Neural cell (in vitro differentiated cells): ENCODE measurements at regions not wholly inside any gene's neighbourhood (a gene's known extent, or its start where the extent isn't known, plus 50 kb on each side); places are given as distances from the start of the nearest gene placed in this dataset.

Experiments used
- H2AFZ ChIP-seq: fragments of 200-600, 300-800 bp; sonication (generic), shearing (Covaris generic); 2 replicates; pipeline ENCODE4 v1.6.0; 2014; ENCODE audit warnings: low read depth, mild to moderate bottlenecking, antibody characterized with exemption, low read length, moderate library complexity
- H3F3A ChIP-seq: fragments of 200-600 bp; shearing (Covaris generic); 2 replicates; pipeline ENCODE4 v1.6.1; 2016; ENCODE audit warnings: mild to moderate bottlenecking, moderate library complexity, mixed read lengths, antibody characterized with exemption, low read length; ENCODE audit not compliant: insufficient read depth, poor library complexity, severe bottlenecking
- H3K27ac ChIP-seq: fragments of 200-600, 300-800 bp; sonication (generic), shearing (Covaris generic); 2 replicates; pipeline ENCODE4 v1.5.1; 2014; ENCODE audit warnings: mild to moderate bottlenecking, low read length, moderate library complexity
- H3K27me3 ChIP-seq: fragments of 300-800, 200-600 bp; sonication (generic), shearing (Covaris generic); 2 replicates; pipeline ENCODE4 v1.6.0; 2014; ENCODE audit warnings: mild to moderate bottlenecking, low read depth, low read length, moderate library complexity; ENCODE audit not compliant: insufficient read depth
- H3K36me3 ChIP-seq: fragments of 300-800, 200-600 bp; sonication (generic), shearing (Covaris generic); 2 replicates; pipeline ENCODE4 v1.5.1; 2014; ENCODE audit warnings: mild to moderate bottlenecking, antibody characterized with exemption, low read length, moderate library complexity; ENCODE audit not compliant: insufficient read depth
- H3K4me2 ChIP-seq: fragments of 300-800, 200-600 bp; sonication (generic), shearing (Covaris generic); 2 replicates; pipeline ENCODE4 v1.6.0; 2014; ENCODE audit warnings: mild to moderate bottlenecking, low read length
- H3K4me3 ChIP-seq: fragments of 300-800, 200-600 bp; sonication (generic), shearing (Covaris generic); 2 replicates; pipeline ENCODE4 v1.5.1; 2014; ENCODE audit warnings: mild to moderate bottlenecking, low read length, moderate library complexity
- H3K79me2 ChIP-seq: fragments of 200-600 bp; shearing (Covaris generic); replicated peaks from 2 replicates; pipeline ENCODE4 v1.6.0; 2014; ENCODE audit warnings: mild to moderate bottlenecking, low read length, moderate library complexity; ENCODE audit not compliant: insufficient read depth
- H3K9ac ChIP-seq: fragments of 300-800, 200-600 bp; sonication (generic), shearing (Covaris generic); 2 replicates; pipeline ENCODE4 v1.6.1; 2016; ENCODE audit warnings: mild to moderate bottlenecking, low read length, mixed read lengths
- H3K9me2 ChIP-seq: fragments of 200-600 bp; shearing (Covaris generic); 2 replicates; pipeline ENCODE4 v1.6.1; 2016; ENCODE audit warnings: mild to moderate bottlenecking, low read length, mixed read lengths; ENCODE audit not compliant: insufficient read depth
- H3K9me3 ChIP-seq: fragments of 200-600, 300-800 bp; sonication (generic), shearing (Covaris generic); 2 replicates; pipeline ENCODE4 v1.6.1; 2016; ENCODE audit warnings: mild to moderate bottlenecking, mixed run types, low read length, moderate library complexity, mixed read lengths
- H4K20me1 ChIP-seq: fragments of 200-600 bp; shearing (Covaris generic); 2 replicates; pipeline ENCODE4 v1.6.1; 2016; ENCODE audit warnings: mild to moderate bottlenecking, mixed run types; ENCODE audit not compliant: insufficient read depth
- EP300 ChIP-seq: fragments of 450-650 bp; conservative IDR thresholded peaks from 2 replicates; pipeline ENCODE4 v1.6.1; 2014; ENCODE audit warnings: antibody characterized with exemption, mild to moderate bottlenecking, moderate library complexity; ENCODE audit not compliant: poor library complexity, severe bottlenecking
- EZH2 ChIP-seq: fragments of 200-600, 300-800 bp; shearing (Covaris generic), sonication (generic); IDR thresholded peaks from 2 replicates; pipeline ENCODE4 v1.6.1; 2014; ENCODE audit warnings: antibody characterized with exemption, low read length, borderline replicate concordance, mild to moderate bottlenecking; ENCODE audit not compliant: insufficient read depth, poor library complexity, severe bottlenecking
- MXI1 ChIP-seq: fragments of 450-650 bp; conservative IDR thresholded peaks from 2 replicates; pipeline ENCODE4 v1.6.1; 2014; ENCODE audit warnings: antibody characterized with exemption, mild to moderate bottlenecking; ENCODE audit not compliant: poor library complexity, severe bottlenecking
- POLR2AphosphoS5 ChIP-seq: IDR thresholded peaks from 2 replicates; pipeline ENCODE4 v1.6.1; 2012
- RAD21 ChIP-seq: fragments of 450-650 bp; conservative IDR thresholded peaks from 2 replicates; pipeline ENCODE4 v1.6.1; 2014; ENCODE audit warnings: antibody characterized with exemption, mild to moderate bottlenecking, moderate library complexity
- REST ChIP-seq: IDR thresholded peaks from 2 replicates; pipeline ENCODE4 v1.6.1; 2012; ENCODE audit warnings: borderline replicate concordance
- SMC3 ChIP-seq: fragments of 450-650 bp; conservative IDR thresholded peaks from 2 replicates; pipeline ENCODE4 v1.6.1; 2014; ENCODE audit warnings: antibody characterized with exemption, mild to moderate bottlenecking, moderate library complexity; ENCODE audit not compliant: poor library complexity
- TAF1 ChIP-seq: IDR thresholded peaks from 2 replicates; pipeline ENCODE4 v1.6.1; 2012; ENCODE audit warnings: low read depth
- TF ChIP-seq, protein P1 (sequence below): fragments of 450-650 bp; IDR thresholded peaks from 2 replicates; pipeline ENCODE4 v1.5.1; 2014; ENCODE audit warnings: antibody characterized with exemption, mild to moderate bottlenecking, moderate library complexity; ENCODE audit not compliant: poor library complexity, severe bottlenecking

DNA sequence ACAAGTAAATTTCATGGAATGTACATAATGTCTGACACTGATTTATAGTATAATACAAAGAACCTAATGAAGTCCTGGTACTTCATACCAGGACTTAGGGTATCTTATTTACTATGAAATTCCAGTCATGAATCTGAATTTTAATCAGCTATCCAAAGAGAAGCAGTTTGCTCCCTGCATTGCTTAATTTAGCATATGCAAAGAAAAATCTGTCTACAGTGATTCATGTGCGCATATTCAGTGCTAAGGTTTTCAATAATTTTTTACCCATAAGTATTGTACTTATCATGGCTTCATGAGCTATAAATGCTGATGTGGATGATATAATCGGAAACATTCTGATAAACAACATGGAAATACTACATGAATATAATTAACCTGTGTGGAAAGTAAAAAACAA, 185.6 kb upstream of the ARHGAP42 start:
- Histone ChIP-seq H2AFZ (no peak overlapping the region), H3K9me2 (no peaks in the 10 kb centered on the region), H3K79me2 (no peaks in the 10 kb centered on the region), H3K4me3 (no peak overlapping the region), H3K36me3 (no peaks in the 10 kb centered on the region), H3F3A (no peaks in the 10 kb centered on the region), H3K4me2 (no peak overlapping the region), H3K9ac (no peak overlapping the region), H3K27ac (no peak overlapping the region), H3K27me3 (no peaks in the 10 kb centered on the region), H4K20me1 (no peaks in the 10 kb centered on the region), H3K9me3 (no peaks in the 10 kb centered on the region)
- TF ChIP-seq REST (no peak), POLR2AphosphoS5 (no peak), EP300 (no peak), MXI1 (no peak), SMC3 (no peak), TAF1 (no peak), EZH2 (no peak), RAD21 (no peak)
- TF ChIP-seq, protein P1, sequence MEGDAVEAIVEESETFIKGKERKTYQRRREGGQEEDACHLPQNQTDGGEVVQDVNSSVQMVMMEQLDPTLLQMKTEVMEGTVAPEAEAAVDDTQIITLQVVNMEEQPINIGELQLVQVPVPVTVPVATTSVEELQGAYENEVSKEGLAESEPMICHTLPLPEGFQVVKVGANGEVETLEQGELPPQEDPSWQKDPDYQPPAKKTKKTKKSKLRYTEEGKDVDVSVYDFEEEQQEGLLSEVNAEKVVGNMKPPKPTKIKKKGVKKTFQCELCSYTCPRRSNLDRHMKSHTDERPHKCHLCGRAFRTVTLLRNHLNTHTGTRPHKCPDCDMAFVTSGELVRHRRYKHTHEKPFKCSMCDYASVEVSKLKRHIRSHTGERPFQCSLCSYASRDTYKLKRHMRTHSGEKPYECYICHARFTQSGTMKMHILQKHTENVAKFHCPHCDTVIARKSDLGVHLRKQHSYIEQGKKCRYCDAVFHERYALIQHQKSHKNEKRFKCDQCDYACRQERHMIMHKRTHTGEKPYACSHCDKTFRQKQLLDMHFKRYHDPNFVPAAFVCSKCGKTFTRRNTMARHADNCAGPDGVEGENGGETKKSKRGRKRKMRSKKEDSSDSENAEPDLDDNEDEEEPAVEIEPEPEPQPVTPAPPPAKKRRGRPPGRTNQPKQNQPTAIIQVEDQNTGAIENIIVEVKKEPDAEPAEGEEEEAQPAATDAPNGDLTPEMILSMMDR, result no peak

DNA sequence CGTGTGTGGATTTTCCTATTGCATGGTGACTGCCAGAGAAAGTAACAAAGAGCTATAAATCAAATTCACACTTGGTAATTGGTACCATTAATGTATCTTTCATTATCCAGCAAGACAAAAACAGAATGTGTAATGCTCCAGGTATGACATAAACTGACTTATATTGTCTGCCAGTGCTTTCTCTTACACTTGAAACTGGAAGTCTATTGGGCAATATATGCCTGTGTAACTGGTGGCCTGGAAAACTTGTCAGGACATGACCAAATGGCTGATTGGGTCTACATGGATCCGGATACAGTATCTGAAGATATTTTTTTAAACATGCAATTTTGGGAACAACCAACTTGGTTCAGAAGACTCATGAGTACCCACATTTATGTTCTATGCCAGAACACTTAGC, 174.6 kb upstream of the ARHGAP42 start:
- no peaks in the 10 kb centered on the region for H4K20me1 ChIP-seq
- no peak overlapping the region for H3K9ac ChIP-seq
- H3K36me3 ChIP-seq, result no peaks in the 10 kb centered on the region

More for the DNA sequence above, 174.6 kb upstream of the ARHGAP42 start:
- H3K27me3 ChIP-seq, result no peaks in the 10 kb centered on the region
- no peak overlapping the region for H3K27ac ChIP-seq
- no peak overlapping the region for H3K4me2 ChIP-seq
- H3K79me2 ChIP-seq, result no peaks in the 10 kb centered on the region
- no peaks in the 10 kb centered on the region for H3F3A ChIP-seq
- TF ChIP-seq, protein P1, result no peak
- TF ChIP-seq SMC3 (no peak), POLR2AphosphoS5 (no peak), EP300 (no peak), RAD21 (no peak), MXI1 (no peak), TAF1 (no peak), REST (no peak), EZH2 (no peak)
- H2AFZ ChIP-seq, result no peak overlapping the region
- H3K9me3 ChIP-seq, result no peaks in the 10 kb centered on the region
- no peak overlapping the region for H3K4me3 ChIP-seq
- no peaks in the 10 kb centered on the region for H3K9me2 ChIP-seq
